IPS-15b (cell line): ENCODE measurements at regions not wholly inside any gene's neighbourhood (a gene's known extent, or its start where the extent isn't known, plus 50 kb on each side); places are given as distances from the start of the nearest gene placed in this dataset.

ENCODE experiments used
- H3K27me3 ChIP-seq: one replicate; pipeline ENCODE4 v1.6.1; 2013; ENCODE audit warnings: low read length; ENCODE audit not compliant: control insufficient read depth, insufficient read depth
- H3K36me3 ChIP-seq: one replicate; pipeline ENCODE4 v1.6.1; 2013; ENCODE audit warnings: low read length; ENCODE audit not compliant: control insufficient read depth, insufficient read depth
- H3K4me1 ChIP-seq: one replicate; pipeline ENCODE4 v1.6.1; 2013; ENCODE audit warnings: mild to moderate bottlenecking, low read length; ENCODE audit not compliant: control insufficient read depth, insufficient read depth
- H3K4me3 ChIP-seq: one replicate; pipeline ENCODE4 v1.5.1; 2013; ENCODE audit warnings: low read depth, low read length
- H3K9ac ChIP-seq: one replicate; pipeline ENCODE4 v1.6.1; 2013; ENCODE audit warnings: low read depth, mild to moderate bottlenecking, low read length
- H3K9me3 ChIP-seq: one replicate; pipeline ENCODE4 v1.6.1; 2013; ENCODE audit warnings: mild to moderate bottlenecking, low read length; ENCODE audit not compliant: control insufficient read depth, insufficient read depth

DNA sequence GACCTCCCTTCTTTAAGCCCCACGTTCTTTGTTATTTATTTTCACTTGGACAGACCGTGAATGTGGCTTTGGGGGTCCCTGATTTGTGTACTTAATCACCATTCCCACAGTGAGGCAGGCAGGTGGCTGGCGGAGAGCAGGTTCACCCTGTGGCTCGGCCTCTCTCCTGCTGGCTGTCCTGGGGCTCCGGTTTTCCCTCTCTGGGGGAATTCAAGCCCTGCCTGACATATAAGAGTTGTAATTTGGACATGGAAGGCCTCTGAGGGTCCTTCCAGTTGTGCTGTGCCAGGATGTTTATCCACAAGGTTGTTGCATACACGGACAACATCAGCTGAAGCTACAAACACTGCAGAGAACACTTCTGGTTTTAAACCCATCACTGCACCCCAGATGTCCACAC lies 824.5 kb downstream of the TBC1D22A start:
- no peak overlapping the region for H3K4me3 ChIP-seq

DNA sequence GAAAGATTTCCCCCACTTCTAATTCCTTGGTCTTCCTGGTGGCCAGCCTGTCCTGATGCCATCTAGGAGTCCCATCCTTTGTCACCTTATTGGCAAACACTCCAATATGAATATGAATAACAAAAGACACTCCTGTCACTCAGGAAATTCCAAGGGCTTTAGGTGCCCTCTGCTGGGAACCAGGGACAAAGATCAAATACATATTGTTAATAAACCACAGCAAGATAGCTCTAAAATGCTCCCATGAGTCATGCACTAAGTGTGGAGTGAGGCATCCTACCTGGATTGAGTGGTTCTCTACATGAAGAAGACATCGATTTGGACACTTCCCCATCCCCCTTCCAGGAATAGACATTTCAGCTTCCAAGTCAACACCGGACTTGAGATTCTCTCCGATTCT lies 823.6 kb downstream of the TBC1D22A start:
- H3K9ac ChIP-seq, result no peak overlapping the region
- no peaks in the 10 kb centered on the region for H3K27me3 ChIP-seq

More for the DNA sequence above, 824.5 kb downstream of the TBC1D22A start:
- H3K4me1 ChIP-seq, result no peaks in the 10 kb centered on the region
- peaks cover 15% of the 10 kb centered on the region for H3K9me3 ChIP-seq
- no peaks in the 10 kb centered on the region for H3K36me3 ChIP-seq
- H3K9ac ChIP-seq, result no peak overlapping the region
- no peaks in the 10 kb centered on the region for H3K27me3 ChIP-seq

DNA sequence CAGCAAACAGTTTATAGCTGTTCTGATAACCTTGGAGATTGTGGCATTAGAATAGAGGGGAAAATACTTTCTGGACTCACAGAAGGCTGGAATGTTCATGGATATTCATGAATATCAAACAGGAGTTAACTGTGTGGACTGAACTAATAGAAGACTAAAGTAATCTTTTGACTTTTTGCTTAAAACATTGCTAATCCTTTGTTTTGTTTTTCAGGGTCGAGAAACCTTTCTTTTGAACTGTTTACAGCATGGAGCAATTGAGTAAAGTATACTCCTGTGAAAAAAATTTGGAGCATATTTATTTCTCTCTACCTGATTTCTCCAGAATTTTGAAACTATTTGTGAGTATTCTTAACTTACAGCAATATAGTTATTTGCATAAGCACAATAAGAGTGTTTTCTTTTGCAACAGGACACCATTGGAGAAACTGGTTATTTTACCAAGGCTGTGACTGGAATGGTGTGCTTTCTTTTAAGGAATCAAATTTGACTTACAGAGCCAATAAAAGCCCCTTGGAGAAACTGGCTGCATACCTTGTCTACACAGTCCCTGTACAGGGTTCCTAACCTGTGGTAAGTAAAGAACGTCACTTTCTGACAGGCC lies 821.6 kb downstream of the TBC1D22A start:
- H3K9me3 ChIP-seq, result peaks cover 20% of the 10 kb centered on the region
- H3K36me3 ChIP-seq, result no peaks in the 10 kb centered on the region
- H3K4me3 ChIP-seq, result no peak overlapping the region
- no peaks in the 10 kb centered on the region for H3K27me3 ChIP-seq
- H3K4me1 ChIP-seq, result no peaks in the 10 kb centered on the region
- no peak overlapping the region for H3K9ac ChIP-seq

More for the DNA sequence above, 823.6 kb downstream of the TBC1D22A start:
- Histone ChIP-seq H3K9me3 (peaks cover 20% of the 10 kb centered on the region), H3K36me3 (no peaks in the 10 kb centered on the region), H3K4me1 (no peaks in the 10 kb centered on the region), H3K4me3 (no peak overlapping the region)

DNA sequence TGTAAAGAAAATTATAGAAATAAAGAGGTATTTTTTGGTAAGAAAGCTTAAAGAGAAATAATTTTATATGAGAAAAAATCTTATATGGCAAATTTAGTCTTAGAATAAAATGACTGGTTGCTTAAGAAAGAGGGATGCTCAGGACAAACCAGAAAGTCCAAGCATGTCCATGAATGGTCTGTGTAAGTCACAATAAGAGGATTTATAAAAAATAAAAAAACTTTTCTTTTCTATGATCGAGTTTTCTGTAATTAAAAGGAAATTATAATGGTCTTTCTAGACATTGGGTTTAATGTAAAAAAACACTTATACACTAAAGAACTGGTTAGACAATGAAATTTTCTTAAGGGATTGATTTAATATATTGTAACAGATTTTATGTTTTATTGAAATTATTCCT lies 819.6 kb downstream of the TBC1D22A start:
- H3K9me3 ChIP-seq, result peaks cover 23% of the 10 kb centered on the region
- no peak overlapping the region for H3K4me3 ChIP-seq
- H3K9ac ChIP-seq, result no peak overlapping the region
- H3K36me3 ChIP-seq, result no peaks in the 10 kb centered on the region
- no peaks in the 10 kb centered on the region for H3K4me1 ChIP-seq
- H3K27me3 ChIP-seq, result no peaks in the 10 kb centered on the region

DNA sequence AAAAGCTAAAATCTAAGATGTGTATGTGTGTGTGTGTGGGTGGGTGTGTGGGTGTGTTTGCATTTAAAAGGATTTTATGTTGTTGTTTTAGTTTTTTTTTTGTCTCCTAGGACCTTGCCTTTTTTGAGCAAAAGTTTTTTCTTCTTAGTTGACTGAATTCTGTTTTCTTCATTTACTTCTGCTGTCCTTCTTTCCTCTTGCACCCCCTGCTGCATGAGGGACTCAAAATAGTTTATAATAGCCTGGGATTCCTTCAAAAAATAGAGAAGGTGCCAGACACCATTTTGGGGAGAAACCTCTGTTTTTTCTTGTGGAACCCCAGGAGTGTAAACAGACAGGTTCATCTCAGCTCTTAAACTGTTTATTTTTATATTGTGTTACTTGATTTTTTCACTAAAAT lies 817.7 kb downstream of the TBC1D22A start:
- Histone ChIP-seq H3K36me3 (no peaks in the 10 kb centered on the region), H3K27me3 (no peaks in the 10 kb centered on the region), H3K4me3 (no peak overlapping the region), H3K4me1 (no peaks in the 10 kb centered on the region), H3K9ac (no peak overlapping the region), H3K9me3 (peaks cover 22% of the 10 kb centered on the region)

DNA sequence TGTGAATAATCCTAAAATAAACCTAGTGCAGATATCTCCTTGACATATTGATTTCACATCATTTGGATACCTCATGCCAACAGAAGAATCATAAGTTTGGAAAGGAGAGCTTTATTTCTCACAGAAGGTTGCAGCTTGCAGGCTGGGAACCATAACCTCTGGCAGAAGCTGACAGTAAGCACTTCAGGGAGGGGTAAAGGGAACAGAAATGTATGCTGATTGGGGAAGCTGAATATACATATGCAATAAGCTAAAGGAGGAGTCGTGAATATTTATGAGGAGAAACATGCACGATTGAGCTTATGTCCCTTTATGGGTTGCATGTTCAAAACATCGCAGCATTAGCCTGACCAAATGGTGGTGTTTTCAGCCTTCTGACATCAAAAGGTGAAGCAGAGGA lies 814.5 kb downstream of the TBC1D22A start:
- no peaks in the 10 kb centered on the region for H3K4me1 ChIP-seq
- no peak overlapping the region for H3K4me3 ChIP-seq
- no peaks in the 10 kb centered on the region for H3K36me3 ChIP-seq
- no peak overlapping the region for H3K9ac ChIP-seq
- peaks cover 21% of the 10 kb centered on the region for H3K9me3 ChIP-seq
- H3K27me3 ChIP-seq, result no peaks in the 10 kb centered on the region

- no peaks in the 10 kb centered on the region for H3K36me3 ChIP-seq
- peaks cover 22% of the 10 kb centered on the region for H3K9me3 ChIP-seq
- no peak overlapping the region for H3K9ac ChIP-seq
- no peaks in the 10 kb centered on the region for H3K27me3 ChIP-seq
- H3K4me1 ChIP-seq, result no peaks in the 10 kb centered on the region
- H3K4me3 ChIP-seq, result no peak overlapping the region
These were observed 812.8 kb downstream of the TBC1D22A start for GRCh38 chr22:47575291-47575690.

- Histone ChIP-seq H3K9me3 (peaks cover 22% of the 10 kb centered on the region), H3K27me3 (no peaks in the 10 kb centered on the region), H3K4me3 (no peak overlapping the region), H3K36me3 (no peaks in the 10 kb centered on the region), H3K9ac (no peak overlapping the region), H3K4me1 (no peaks in the 10 kb centered on the region)
These were observed 812.1 kb downstream of the TBC1D22A start for GRCh38 chr22:47574556-47574955.

DNA sequence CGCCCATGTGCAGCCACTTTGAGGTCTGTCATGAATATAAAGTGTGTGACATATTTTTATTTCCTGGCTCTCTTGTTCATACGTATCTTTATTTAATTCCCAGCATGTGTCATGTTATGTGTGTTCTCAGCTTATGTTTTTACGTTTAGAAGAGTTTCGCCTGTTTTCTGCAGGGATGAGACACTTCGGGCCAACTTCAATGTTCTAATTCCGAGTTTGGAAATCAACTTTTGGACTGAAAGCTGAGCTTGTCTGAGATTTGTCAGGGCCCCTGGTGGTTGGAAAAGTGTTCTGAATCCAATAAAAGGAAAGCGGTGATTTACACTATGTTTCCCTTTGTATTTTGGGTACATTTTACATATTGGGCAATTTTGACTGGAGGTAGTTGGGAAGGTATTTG lies 810.7 kb downstream of the TBC1D22A start:
- Histone ChIP-seq H3K9me3 (peaks cover 22% of the 10 kb centered on the region), H3K9ac (no peak overlapping the region), H3K36me3 (no peaks in the 10 kb centered on the region), H3K4me3 (no peak overlapping the region), H3K4me1 (no peaks in the 10 kb centered on the region), H3K27me3 (no peaks in the 10 kb centered on the region)

DNA sequence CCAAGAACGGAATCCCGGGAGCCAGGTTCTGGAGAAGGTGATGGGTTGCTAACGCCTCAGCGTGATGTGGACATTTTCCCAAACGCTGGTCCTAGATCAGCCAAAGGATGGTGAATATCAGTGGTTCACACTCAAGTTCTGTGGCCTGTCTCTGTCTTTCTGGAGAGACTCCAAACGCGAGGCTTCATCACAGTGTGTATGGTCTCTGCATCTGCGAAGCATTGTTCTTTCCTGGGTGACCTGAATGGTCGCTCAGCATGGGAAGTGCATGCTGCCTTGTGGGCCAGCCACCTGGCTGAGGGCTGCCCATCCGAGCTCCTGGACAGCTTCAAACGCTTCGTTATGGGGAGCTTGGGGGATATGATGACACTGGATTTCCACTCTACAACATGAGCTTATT lies 810.0 kb downstream of the TBC1D22A start:
- Histone ChIP-seq H3K9me3 (peaks cover 19% of the 10 kb centered on the region), H3K27me3 (no peaks in the 10 kb centered on the region), H3K9ac (no peak overlapping the region), H3K36me3 (no peaks in the 10 kb centered on the region), H3K4me3 (no peak overlapping the region), H3K4me1 (no peaks in the 10 kb centered on the region)

DNA sequence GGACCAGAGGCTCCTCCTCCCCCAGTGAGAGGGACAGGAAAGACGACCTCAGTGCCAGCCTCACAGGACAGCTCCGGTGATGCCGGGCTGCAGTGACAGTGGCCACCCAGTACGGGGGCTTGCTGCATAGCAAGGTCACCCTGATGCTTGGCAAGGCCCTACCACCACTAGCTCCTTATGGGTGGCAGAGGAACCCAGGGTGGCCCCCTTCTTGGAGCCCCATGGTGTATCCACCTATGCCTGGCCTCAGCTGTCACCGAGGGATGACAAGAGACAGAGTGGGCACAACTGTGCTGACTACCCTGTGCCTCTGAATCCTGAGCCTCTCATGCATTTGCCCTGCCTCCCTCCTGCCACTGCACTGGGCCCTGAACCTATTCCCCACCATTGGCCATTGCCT lies 809.2 kb downstream of the TBC1D22A start:
- H3K27me3 ChIP-seq, result no peaks in the 10 kb centered on the region
- H3K9me3 ChIP-seq, result peaks cover 26% of the 10 kb centered on the region
- no peak overlapping the region for H3K4me3 ChIP-seq
- H3K9ac ChIP-seq, result no peak overlapping the region
- H3K36me3 ChIP-seq, result no peaks in the 10 kb centered on the region
- no peaks in the 10 kb centered on the region for H3K4me1 ChIP-seq

DNA sequence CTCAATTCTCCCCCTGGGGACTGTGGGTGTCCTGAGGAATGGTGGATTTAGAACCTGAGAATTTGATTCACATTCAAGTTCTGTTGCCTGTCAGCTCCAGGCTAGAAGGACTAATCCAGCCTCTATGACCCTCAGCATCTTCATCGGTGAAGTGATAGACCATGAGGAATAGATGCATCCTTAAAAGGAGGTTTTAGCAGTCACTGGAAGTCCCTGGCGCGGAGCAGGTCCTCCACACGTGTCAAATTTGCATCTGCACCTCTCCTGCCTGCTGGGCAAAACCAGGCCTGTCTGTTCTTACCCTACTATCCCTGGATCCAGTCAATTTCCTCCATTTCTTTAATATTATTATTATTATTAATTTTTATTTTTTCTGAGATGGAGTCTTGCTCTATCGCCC lies 808.4 kb downstream of the TBC1D22A start:
- no peaks in the 10 kb centered on the region for H3K36me3 ChIP-seq
- H3K9ac ChIP-seq, result no peak overlapping the region
- H3K9me3 ChIP-seq, result peaks cover 28% of the 10 kb centered on the region
- H3K4me1 ChIP-seq, result no peaks in the 10 kb centered on the region
- H3K4me3 ChIP-seq, result no peak overlapping the region
- H3K27me3 ChIP-seq, result no peaks in the 10 kb centered on the region
